ENCODE measurements at regions not wholly inside any gene's neighbourhood (a gene's known extent, or its start where the extent isn't known, plus 50 kb on each side); places are given as distances from the start of the nearest gene placed in this dataset.
A peak's percentile ranks its signal among the peaks of the same experiment; 100 is the strongest.

- peak overlapping the region in 1 of 2 donors; percentile 54 for H3K27ac ChIP-seq (ENCODE audit: low read depth in 1 of 2, low read length in 2 of 2)
- TF ChIP-seq HNF4G (IDR thresholded peaks at IDR 0.05) (no peak), NR2F2 (IDR thresholded peaks at IDR 0.05) (no peak), JUND (IDR thresholded peaks at IDR 0.05) (no peak), TAF1 (conservative IDR thresholded peaks at IDR 0.05) (no peak), SP1 (IDR thresholded peaks at IDR 0.05) (no peak), REST (IDR thresholded peaks at IDR 0.05) (no peak), YY1 (IDR thresholded peaks at IDR 0.05) (no peak), HNF4A (conservative IDR thresholded peaks at IDR 0.05) (no peak), RXRA (IDR thresholded peaks at IDR 0.05) (no peak), RAD21 (IDR thresholded peaks at IDR 0.05) (no peak), GABPA (IDR thresholded peaks at IDR 0.05 in 1 of 2, conservative IDR thresholded peaks at IDR 0.05 in 1 of 2) (no peak), CTCF (IDR thresholded peaks at IDR 0.05; ENCODE audit: low read depth, low read length, missing input control) (no peak), FOXA2 (IDR thresholded peaks at IDR 0.05) (no peak), EGR1 (IDR thresholded peaks at IDR 0.05; ENCODE audit: low read depth in 2 of 2) (no peak), FOXA1 (IDR thresholded peaks at IDR 0.05) (no peak), ZBTB33 (IDR thresholded peaks at IDR 0.05) (no peak), MAX (IDR thresholded peaks at IDR 0.05) (no peak), ATF3 (IDR thresholded peaks at IDR 0.05) (no peak)
- no peak overlapping the region for H3K9ac ChIP-seq (ENCODE audit: low read depth in 1 of 2, low read length in 2 of 2)
- peaks cover 0 to 14% (median 13%) of the 10 kb centered on the region in 4 donors for H3K4me1 ChIP-seq (ENCODE audit: control insufficient read depth in 4 of 4, insufficient read depth in 4 of 4, low read length in 3 of 4)
- no peak overlapping the region for H3K4me3 ChIP-seq (ENCODE audit: low read depth in 1 of 3, low read length in 3 of 3)
- no peak for DNase-seq (ENCODE audit: low spot score)
- H3K9me3 ChIP-seq (ENCODE audit: control insufficient read depth in 4 of 4, low read length in 3 of 4), result no peaks in the 10 kb centered on the region
- WGBS, result 59% methylated on average over 9 of the region's 9 CpGs
- H3K36me3 ChIP-seq (ENCODE audit: control insufficient read depth in 4 of 4, insufficient read depth in 3 of 4, low read depth in 1 of 4, low read length in 3 of 4), result no peaks in the 10 kb centered on the region
- H3K27me3 ChIP-seq (ENCODE audit: control insufficient read depth in 4 of 4, insufficient read depth in 4 of 4, low read length in 3 of 4), result no peaks in the 10 kb centered on the region
Observed at GRCh38 chr1:87796471-87796901, 467.8 kb downstream of the LMO4 start.
